GM18909 (cell line): ENCODE measurements at regions not wholly inside any gene's neighbourhood (a gene's known extent, or its start where the extent isn't known, plus 50 kb on each side); places are given as distances from the start of the nearest gene placed in this dataset.
"Not testable (repeated sequence)": the region's sequence is repeated elsewhere in the genome, so short reads cannot be mapped to it uniquely, and the experiment has no call there.

Source experiments
- ATAC-seq: cut with Tn5 transposase; IDR thresholded peaks from one replicate; pipeline ENCODE4 v1.9.1; 2021; ENCODE audit warnings: mild to moderate bottlenecking; ENCODE audit not compliant: unreplicated experiment, poor library complexity

DNA sequence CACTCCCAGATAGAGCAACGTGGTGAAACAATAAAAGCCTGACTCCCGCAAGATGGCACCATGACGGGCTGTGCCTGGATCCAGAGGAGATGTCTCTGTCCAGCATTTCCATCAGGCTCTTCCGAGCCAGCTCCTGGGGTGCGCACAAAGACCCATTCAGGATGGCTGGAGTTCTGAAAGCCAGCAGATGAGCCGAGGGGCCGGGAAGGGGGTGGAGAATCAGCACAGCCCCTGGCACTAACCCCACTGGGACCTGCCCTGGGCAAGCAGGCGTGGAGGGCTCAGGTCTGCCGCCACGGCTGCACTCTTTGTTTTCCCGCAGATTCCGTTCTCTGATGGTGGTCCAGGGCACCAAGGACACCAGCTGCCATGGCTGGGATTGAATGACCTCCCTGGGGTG lies 97.2 kb upstream of the BLID start:
- no peak for ATAC-seq

- no peak for ATAC-seq
These were observed 94.5 kb upstream of the BLID start for GRCh38 chr11:122210367-122210997.

DNA sequence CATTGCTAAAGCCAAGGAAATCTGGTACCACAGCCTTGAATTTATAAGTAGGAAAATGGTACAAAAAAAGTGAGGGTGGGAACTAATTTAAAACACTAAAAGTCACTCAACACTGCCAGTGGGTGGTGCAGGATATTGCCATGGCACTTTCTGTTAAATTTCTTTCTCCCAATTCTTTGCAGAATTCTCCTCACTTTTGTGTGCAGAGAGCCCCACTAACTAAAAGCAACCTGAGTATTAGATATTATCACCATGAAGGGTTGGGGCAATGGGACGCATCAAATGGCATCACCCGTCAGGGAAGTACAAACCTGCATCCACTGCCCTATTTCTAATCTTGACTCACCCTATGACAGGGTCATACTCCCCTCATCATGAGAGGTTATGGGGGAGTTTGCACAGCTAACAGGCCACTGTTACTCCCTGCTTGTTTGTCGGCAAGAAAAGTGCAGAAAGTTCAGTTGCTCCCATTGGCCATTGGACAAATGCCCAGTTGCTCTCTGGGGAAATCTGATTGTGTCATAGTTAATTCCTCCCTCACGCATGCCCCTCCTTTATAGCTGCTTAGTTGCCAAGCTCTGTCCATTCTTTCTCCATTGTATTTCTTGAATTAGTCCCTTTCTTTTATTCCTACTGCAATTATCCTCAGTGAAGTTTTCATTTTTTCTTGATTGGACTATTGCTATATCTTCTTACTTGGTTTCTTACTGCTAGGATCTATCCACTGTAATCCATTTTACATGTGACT lies 93.8 kb upstream of the BLID start:
- ATAC-seq: no peak

DNA sequence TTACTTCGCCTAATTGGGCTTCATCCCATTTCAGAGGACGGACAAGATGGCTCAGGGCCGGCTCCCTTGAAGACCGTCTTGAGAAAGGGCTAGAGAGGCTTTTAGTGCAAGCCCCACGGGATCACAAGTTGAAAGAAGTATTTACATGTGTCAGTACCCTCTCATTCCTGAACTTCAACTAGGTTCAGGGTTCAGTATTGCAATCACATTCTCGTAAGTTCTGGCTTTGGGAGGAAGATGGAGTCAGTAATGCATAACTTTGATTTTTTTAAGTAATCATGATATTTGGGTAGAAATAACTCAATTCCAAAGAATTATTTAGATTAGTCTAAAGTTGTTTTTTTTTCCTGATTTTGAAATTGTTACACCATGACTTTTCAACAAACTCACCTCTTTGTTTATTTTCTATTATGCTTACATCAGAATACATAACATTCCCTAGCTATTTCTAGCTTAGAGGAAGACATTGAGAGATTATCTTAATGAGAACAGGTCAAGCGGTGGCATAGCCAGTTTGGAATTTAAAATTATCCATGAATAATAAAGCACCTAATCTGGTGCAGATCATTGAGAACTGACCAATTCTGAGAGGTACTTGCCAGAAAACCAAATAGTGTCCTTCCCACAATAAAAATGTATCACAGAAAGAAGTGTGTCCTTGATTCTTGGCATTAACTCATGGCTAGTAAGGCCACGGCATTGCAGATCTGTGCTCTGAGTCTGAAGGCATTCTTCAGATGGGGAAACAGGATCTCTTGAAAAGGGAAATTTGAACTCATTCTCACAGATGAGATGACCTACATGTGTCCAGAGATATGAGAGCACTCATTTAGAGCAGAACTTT lies 92.1 kb upstream of the BLID start:
- no peak for ATAC-seq

GRCh38 chr11:122207505-122207904 lies 91.5 kb upstream of the BLID start:
- no peak for ATAC-seq

GRCh38 chr11:122205036-122205435 lies 89.0 kb upstream of the BLID start:
- no peak for ATAC-seq

DNA sequence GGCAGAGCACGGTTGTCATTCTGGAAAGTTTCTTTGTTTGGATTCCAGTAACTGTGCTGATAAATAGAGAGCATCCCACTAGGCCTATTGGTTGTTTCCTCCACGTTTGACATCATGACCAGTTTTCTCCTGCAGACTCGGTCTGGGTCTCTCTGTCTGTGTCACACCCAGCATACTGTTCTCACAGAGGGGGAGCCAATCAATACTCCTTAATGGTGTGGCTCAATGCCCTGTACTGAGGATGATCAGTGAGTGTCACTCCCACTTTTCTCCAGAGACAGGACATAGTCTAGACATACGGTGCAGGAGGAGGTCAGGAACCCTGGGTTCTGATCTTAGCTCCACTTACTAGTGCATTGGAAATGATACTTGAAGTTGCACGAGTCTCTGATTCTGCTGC lies 88.2 kb upstream of the BLID start:
- no peak for ATAC-seq

DNA sequence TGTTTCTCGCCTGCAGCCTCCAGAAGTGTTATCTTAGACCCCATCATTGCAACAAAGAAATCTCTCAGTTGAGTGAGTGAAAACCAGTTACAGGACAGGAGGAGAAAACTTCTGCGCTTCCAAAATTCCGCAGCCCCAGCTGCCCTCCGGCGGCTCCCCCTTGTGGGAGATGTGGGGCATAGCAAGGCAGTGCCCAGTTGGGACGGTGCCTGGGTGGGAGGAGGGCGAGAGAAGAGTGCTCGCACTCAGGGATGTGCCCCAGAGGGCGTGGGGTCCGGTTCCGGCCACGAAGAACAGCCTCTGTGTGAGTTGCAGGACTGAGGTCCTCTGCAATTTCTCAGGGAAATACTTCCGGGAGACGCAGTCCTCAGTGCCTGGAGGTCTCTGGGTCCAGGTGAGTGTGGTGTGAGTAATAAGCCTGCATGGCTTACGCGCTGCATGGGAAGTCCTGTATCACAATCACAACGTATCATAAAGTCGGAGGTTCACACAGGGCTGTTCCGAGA lies 87.0 kb upstream of the BLID start:
- ATAC-seq: peak; percentile 76

DNA sequence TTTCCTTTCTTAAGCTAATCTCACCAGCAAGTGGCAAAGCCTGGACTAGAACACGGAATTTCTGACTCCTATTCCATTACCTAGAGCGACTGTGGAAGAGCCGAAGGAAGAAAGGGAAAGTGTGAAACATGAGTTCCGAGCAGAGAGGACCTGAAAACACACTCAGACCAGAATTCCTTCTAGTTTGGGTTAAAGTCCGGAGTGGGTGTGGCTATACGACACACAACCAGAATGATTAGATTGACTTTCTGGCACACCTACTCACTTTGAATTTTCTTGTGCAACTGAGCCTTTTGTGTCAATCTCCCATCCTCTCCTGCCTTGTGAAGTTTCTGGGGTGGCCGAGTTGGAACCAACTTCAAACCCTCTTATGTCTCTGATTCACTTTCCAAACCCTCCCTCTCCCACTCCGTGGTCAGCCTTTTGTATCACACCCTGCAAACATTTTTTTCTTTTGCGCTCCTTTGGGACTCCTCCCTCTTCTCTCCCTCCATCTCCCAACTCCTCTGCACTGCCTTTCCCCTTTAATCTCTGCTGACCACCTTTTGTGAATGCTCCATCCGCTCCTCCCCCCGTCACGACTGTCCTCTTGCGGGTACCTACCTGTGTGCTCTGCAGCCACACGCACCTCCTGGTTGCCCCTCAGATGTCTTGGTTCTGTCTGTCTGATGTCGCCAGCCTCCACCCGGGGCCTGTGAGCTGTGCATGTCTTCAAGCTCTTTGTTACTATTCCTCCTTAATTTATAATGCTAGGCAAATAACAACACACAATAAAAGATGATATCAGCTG lies 86.3 kb upstream of the BLID start:
- ATAC-seq: peak; percentile 8

DNA sequence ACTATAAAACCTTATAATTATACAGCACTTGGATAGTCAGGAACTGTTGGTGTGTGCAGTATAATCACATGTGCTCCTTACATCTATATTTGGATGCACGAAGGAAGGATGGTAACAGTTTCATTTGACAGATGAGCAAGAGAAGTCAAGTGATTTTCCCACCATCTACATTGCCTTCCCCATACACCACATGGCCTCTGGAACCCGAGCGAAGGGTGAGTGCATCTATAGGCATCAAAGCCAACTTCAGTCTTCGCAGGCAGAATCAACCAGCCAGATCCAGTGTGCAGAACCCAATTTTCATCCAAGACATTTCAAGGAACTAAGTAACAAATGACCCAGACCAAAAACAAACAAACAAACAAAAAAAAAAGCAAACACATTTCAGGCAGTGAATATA lies 85.1 kb upstream of the BLID start:
- ATAC-seq: no peak

- no peak for ATAC-seq
These were observed 83.6 kb upstream of the BLID start for GRCh38 chr11:122199661-122200060.

- ATAC-seq: no peak
These were observed 82.4 kb upstream of the BLID start for GRCh38 chr11:122198291-122198983.

- no peak for ATAC-seq
These were observed 81.3 kb upstream of the BLID start for GRCh38 chr11:122197066-122197987.

DNA sequence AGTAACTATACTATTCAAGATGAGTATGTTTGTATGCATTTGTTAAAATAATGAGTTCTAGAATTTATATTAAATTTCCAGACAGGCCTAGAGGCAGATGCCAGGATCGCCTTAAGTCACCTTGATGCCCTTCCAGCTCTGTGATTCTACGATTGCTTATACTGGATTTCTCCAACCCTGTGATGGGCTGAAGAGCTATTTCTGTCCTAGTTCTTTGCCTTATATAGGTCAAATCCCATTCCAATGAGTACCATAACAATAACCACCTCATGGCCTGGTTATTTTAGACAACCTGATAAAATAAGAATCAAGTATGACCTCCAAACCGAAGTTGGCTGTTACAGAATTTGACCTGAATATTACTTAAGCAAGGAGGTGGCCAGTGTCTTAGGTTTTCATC lies 79.8 kb upstream of the BLID start:
- ATAC-seq: no peak

- ATAC-seq: not testable (repeated sequence)
These were observed 78.0 kb upstream of the BLID start for GRCh38 chr11:122193881-122194480.

GRCh38 chr11:122193457-122193856 lies 77.4 kb upstream of the BLID start:
- ATAC-seq: no peak

DNA sequence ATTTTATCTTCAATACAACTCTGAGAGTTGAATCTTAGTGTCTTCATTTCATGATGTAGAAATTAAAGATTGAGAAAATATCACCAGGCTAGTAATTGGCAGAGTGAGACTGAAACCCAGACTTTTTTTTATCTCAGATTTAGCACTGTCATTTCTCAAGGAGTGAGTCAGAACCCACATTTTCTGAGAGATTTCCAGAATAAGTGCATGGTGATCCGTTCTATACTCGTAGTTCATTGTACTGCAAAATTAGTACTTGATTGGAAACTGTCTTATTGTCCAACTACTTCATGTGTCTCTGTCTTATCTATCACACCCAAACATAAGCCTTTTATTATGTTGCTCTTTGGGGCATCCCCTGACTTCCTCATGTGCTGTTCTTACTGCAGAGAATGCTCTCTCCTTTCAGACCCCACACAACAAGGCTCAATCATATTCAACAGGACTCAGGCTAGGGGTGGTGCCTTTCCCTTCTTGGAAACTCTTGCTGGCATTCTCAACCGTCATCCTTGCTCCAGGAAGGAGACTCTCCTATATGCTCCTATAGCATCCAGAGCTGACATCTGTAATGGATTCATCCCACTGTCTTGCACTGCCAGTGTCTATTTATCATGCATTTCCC lies 76.7 kb upstream of the BLID start:
- no peak for ATAC-seq

DNA sequence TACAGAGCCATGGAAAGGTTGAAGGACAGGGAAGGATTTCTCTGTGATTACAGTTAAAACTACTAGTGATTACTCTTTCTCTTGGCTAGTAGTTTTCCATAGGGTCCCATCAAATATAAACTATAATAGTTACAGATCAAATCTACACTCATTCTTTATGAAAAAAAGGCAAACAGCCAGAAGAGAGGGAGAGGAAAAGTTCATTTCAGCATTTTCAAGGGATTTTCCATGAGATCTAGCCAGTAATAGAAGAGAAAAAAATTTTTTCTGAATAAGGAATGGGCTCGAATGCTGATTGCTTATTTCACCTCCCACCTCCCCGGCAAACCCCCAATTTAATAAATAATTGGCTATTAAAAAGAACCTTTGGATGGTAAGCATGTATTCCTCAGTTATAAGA lies 74.8 kb upstream of the BLID start:
- ATAC-seq: no peak
